ENCODE measurements at regions not wholly inside any gene's neighbourhood (a gene's known extent, or its start where the extent isn't known, plus 50 kb on each side); places are given as distances from the start of the nearest gene placed in this dataset.
"Not testable (repeated sequence)": the region's sequence is repeated elsewhere in the genome, so short reads cannot be mapped to it uniquely, and the experiment has no call there.

DNA sequence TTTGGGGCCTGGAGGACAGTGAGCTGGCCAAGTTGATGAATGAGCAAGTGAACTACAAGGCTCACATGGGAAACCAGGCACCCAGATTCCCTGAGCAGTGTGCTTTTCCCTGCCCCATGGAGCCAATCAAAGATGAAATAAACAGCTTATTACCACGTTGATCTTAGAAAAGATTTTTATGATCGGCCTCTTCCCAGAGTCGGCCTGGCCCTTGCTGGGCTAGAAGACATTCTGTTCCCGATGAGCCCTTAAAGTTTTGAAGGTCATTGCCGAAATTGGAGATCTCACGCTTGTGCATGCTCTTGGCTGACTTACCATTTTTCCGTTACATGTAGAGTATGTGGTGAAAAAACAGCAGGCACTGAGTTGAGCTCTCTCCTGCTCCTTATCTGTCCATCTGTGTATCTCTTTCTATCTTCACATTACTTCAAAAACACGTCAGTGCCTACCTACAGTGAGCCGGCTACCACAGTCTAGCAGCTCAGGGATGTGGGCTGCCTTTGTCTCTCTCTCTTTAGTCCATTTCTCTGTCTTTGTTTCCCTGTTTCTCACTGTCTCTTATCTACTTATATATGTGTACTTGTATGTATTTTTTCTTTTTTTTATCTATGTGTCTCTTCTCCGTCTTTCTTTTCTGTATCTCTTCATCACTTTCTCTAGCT lies 248.8 kb upstream of the USP24 start:
- no peak for DNase-seq

DNA sequence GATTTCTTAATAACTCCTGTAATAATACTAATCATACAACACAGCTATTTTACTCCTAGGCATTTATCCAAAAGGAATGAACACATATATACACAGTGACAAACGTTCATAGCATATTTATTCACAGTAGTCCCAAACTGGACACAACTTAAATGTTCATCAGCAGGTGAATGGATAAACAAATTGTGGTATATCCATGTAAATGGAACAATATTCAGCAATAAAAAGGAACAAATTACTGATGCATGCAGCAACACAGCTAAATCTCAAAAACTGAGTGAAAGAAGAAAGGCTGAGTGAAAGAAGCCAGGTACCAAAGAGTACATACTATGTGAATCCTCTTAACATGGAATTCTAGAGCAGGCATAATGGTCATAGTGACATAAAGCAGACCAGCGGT lies 242.7 kb upstream of the USP24 start:
- DNase-seq = no peak

DNA sequence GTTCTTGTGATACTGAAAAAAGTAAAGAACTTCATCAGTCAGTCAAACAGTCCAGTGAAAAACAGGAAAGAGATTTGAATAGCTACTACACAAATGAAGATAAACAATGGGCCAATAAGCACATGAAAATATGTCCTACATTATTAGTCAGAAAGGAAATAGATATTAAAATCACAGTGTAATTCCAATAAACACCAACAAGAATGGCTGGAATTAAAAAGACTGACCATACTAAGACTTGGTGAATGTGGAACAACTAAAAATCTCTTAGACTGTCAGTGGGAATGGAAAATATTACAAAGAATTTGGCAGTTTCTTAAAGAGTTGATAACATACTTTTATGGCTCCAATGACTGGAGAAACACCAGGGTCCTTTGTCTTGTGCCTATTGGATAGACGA lies 241.8 kb upstream of the USP24 start:
- DNase-seq = no peak

DNA sequence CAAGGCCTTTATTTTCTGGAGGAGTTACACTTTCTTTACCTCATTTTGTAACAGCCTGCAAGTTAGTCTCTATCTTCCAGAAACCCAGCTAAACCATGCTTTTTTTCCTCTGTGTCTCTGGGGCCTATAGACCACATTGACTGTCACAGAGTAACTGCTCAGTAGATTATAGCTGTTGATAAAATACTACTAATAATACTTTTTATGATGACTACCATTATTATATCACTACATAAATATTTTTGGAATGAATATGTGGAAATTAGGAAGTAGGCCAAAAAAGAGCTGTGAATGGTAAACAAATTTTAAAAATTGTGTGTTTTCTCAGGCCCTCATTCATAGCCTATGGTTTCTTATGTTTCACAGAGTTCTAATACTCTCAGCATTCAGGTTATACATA lies 233.1 kb upstream of the USP24 start:
- no peak for DNase-seq

DNA sequence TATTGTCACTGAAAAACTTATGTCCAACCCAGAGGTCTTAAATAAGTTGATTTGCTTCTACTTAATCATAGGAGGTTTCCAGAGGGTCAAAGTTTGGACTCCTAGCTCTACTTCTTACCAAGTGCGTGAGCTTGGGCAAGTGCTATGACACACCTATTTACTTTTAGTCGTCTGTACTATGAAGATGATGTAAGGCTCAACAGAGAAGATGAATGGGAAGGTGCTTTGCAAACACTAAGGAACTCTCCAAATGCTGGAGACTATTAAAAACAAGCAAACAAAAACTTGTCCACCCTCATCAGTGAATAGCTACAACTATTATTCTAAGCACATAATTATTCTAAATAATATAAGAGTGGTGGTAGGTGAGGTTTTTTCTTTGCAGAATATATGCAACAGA lies 232.3 kb upstream of the USP24 start:
- DNase-seq = no peak

DNA sequence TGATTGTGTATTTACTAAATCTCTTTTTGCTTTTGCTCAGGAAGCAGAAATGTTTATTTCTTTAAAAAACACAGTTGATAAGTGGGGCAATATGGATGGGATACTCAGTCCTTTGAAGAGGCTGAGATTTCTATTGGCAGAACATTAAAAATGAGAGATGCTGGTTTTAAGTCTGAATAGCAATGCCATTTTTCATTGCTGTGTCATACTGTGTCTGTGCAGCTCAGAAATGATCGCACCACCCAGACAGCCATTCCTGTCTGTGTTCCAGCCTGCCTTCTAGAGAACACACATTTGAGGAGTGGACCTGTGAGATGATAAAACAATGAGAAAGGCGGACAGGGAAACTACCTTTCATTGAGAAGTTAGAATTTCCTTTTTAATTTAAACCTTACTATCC lies 231.2 kb upstream of the USP24 start:
- no peak for DNase-seq

DNA sequence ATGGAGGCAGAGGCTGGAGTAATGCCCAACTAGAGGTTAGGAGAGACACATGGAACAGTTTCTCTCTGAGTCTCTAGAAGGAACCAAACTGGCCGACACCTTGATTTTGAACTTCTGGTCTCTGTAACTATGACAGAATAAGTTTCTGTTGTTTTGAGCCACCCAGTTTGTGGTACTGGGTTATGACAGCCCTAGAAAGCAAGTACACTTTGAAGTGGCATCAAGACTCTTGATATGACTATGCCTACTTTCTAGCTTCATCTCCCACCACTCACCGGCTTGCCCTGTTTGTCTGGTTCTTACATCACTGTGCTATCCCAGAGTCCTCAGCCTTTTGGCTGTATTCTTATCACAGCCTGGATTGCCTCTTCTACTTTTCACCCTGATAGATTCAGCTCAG lies 230.3 kb upstream of the USP24 start:
- DNase-seq = no peak

DNA sequence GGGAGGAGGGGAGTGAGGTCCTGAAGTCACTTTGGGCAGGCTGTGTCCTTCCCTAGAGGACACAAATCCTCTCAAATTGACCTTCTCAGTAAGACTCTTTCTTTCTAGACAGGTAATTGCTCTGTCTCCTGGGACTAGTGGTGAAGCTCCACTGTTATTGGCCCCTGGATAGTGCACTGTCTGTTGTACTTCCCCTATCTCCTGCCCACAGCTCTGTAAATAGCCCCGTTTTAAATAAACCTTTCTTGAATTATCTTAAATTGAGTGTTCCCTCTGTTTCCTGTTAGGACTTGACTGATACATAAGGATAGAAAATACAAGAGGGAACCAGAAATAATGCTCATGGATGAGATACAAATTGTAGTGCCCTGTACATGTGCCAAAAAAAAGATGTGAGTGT lies 229.5 kb upstream of the USP24 start:
- no peak for DNase-seq

DNA sequence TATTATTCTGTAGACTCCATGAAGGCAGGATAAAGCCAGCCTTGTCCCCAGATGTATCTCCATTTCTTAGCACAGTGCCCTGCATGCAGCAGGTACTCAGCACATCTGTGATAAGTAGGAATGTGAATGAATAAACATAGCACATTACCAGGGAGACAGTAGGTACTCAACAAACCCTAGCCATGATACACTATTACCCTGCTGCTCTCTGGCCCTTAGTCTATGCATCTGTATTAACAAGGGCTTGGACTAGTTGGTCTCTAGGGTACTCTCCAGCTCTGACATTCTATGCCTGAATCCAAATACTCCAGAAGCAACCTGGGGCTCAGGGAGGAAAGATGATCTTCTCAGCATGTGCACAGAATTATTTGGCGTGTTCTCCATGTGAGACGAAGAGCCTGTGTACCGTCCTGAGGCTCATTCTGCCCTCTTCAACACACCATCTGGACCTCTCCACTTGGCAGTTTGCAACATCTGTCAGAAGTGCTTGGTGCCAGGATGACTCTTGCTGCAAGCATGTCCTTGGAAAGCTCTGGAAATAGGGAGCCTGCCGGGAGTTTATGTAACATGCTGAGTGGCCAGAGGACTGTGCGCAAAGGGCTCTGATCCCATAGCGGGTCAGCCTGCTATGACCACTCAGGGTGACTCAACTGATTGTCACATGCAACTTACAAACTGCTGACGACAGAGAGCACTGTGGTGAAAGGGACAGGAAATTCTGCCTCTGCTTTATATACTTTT lies 228.2 kb upstream of the USP24 start:
- no peak for DNase-seq

DNA sequence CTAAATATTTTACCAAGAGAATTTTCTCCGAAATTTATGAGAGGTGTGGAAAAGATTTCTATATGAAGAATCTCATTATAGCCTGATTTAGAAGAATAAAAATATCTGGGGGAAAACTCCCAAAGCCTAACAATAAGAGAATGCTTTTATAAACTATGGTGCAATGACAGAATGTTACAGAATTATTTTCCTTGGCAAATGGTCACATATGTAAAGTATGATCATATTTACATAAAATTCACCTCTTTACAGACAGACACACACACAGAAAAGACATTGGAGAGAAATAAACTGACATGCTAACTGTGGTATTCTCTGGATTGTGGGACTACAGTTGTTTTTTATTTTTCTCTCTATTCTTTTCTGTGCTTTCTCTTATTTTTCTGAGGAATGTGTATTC lies 226.3 kb upstream of the USP24 start:
- DNase-seq = no peak

DNA sequence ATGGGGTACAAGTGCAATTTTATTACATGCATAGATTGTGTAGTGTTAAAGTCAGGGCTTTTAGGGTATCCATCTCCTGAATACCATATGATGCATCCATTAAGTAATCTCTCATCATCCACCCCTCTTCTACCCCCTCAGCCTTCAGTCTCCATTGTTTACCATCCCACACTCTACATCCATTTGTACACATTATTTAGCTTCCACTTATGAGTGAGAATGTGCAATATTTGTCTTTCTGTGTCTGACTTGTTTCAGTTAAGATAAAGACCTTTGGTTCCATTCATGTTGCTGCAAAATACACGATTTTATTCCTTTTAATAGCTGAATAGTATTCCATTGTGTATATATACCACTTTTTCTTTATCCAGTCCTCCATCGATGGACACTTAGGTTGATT lies 222.5 kb upstream of the USP24 start:
- no peak for DNase-seq

DNA sequence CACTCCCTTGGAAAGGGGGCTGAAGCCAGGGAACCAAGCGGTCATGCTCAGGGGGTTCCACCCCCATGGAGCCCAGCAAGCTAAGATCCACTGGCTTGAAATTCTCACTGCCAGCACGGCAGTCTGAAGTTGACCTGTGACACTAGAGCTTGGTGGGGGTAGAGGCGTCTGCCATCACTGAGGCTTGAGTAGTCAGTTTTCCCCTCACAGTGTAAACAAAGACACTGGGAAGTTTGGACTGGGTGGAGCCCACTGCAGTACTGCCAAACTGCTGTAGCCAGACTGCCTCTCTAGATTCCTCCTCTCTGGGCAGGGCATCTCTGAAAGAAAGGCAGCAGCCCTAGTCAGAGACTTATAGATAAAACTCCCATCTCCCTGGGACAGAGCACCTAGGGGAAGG lies 215.6 kb upstream of the USP24 start:
- DNase-seq = not testable (repeated sequence)

DNA sequence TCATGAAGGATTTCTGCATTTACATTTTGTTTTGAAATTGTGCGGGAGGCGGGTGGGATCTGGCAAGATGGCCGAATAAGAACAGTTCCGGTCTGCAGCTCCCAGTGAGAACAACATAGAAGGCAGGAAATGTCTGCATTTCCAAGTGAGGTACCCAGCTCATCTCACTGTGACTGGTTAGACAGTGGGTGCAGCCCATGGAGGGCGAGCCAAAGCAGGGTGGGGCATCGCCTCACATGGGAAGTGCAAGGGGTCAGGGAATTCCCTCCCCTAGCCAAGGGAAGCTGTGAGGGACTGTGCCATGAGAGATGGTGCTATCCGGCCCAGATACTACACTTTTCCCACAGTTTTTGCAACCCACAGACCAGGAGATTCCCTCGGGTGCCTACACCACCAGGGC lies 215.0 kb upstream of the USP24 start:
- DNase-seq = not testable (repeated sequence)

DNA sequence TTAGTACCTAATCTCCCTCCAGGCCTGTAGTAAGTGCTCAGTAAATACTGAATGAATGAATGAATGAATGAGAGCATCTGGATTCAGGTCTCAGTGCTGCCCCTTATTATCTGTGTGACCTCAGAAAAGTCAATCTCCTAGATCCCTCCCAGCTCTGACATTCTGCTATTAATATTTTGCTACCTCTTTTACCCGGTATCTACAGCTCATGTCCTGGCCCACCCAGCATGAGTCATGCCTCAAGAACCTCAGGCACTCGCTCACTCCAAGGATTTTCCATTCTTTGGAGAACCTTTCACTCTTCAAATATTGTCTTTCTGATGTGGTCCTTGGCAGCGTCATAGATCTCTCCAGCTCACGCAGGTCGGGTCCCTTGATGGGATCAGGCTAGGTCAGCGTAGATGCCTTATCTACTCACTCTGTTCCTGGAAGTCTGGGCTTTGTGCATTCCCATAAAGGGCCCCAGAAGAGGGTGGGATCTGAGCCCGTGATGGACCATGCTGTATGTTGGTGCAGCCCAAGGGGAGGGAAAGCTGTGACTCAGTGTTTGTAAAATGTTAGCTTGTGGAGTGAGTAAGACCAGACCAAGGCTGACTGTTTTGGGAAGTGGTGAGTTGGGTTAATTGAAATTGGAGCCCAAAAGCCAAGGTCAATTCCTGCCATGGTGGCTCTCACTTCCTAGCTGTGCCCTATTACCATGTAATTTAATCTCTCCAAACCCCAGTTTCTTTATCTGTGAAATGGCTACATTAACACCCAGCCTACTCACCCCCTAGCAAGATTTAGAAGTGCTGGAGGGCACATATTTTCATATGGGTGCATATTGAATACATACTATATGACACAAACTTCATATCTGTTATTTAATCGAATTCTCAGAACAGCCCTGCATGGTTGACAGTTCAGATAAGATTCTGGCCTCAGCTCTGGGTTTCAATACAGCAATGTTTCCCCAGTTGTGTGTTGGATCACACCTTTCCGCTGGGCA lies 214.1 kb upstream of the USP24 start:
- no peak for DNase-seq

DNA sequence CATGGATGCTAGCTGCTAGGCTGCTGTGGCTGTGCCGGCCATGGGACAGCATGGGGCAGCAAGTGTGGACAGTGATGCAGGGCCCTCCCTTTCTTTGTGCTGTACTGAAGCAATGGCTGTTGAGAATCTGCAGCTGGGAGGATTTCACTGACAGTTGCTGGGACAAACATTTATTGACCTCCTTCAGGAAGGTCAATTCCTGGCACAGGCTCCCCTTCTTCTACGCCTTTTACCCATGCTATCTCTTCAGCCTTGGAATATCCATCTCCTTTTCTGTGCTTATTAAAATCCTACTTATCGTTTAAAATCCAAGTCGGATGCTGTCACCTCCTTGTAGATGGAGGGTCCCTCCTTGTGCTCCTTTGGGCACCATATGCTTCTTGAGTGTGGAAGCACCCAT lies 213.1 kb upstream of the USP24 start:
- no peak for DNase-seq

DNA sequence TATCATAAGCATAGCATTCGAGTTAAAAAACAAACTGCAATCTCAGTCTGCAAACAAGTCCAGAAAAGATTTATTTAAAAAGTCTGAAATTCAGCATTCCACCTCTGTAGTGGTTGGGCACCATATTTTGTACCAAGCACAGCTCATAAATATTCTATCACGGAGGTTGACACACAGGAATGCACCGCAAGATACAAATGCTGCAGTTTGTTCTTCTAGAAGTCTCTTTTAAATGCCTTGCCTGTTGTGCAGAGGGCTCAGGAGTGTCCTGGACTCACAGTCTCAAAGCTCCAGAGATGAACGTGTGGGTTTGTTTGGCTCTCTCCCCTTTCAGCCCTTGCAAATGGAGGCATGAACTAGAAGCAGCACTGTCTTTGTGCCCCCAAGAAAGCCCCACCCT lies 212.4 kb upstream of the USP24 start:
- DNase-seq = no peak

DNA sequence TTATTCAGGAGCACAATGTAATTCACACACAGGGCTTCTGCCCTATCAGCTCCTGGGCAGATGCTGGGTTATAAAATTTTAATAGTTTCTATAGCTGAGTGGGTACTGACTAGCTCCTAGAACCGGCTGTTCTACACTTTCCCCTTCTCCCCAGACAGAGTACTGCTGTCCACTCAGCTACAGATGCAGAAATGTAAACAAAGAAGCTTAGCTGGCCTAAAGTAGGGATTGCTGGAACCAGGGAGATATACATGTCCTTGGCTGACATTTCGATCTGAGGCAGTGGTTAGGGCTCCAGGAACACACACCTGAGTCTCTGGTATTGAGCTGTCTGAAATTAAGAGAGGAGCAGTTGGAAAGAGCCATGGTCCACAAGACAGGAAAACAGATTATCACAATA lies 211.5 kb upstream of the USP24 start:
- DNase-seq = no peak

DNA sequence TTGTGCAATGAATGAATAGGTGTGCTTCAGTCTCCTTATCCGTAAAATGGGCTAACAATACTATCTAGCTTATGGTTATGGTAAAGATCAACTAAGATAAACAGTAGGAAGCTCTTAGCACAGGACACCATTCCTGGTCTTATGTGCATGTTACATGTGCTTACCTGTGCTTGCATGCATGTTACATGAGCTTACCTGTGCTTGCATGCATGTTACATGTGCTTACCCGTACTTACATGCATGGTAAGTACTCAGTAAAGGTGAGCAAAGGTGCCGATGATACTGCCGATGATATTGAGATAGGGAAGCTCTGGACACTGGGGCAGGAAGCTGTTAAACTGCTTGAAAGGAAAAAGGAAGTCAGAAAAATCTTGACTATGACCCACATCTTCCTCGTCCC lies 211.0 kb upstream of the USP24 start:
- DNase-seq = no peak

DNA sequence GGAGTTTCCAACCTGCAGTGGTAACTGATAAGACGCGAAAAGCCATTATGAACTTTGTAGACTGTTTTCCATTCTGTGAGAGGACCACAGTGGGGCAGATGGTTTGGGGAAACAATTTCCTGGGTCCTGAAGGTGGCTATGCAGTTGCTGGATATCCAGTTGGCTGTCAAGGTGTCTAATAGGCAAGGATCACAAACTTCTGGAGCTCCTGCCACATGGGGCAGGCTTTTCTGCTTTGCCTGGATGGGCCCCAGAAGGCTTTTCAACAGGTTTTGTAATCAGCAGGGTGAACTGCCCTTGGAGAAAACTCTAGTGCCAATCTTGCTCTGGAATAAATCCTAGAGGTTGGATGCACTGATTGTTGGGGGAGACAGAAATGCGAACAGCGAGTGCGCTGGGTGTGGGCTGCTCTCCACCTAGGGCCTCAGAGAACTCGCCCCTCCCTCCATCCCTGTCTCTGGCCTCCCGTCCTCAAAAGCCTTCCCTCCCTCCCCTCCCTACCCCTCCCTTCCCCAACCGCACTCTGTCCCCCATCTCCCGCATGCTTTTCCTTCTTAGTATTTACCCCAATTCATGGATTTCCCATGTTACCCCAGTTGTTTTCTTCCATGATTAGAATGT lies 210.3 kb upstream of the USP24 start:
- DNase-seq = no peak

DNA sequence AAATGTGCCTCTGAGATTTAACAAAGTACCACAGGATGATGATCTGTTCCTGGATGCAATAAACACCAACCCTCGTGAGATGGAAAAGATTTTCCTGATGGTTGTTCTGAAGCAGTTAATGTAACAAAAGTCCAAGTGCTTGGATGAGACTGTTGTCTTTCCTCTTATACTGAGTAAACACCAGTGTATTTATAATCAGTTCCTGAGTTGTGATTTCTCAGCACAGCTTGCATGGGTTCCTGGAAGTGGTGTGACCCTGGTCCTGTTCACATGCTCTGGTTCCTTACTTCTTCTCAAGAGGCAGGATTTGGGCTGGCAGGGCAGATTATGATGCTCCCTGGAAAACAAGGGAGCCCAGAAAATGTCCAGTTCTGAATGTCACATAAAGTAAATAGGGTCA lies 208.2 kb upstream of the USP24 start:
- no peak for DNase-seq

DNA sequence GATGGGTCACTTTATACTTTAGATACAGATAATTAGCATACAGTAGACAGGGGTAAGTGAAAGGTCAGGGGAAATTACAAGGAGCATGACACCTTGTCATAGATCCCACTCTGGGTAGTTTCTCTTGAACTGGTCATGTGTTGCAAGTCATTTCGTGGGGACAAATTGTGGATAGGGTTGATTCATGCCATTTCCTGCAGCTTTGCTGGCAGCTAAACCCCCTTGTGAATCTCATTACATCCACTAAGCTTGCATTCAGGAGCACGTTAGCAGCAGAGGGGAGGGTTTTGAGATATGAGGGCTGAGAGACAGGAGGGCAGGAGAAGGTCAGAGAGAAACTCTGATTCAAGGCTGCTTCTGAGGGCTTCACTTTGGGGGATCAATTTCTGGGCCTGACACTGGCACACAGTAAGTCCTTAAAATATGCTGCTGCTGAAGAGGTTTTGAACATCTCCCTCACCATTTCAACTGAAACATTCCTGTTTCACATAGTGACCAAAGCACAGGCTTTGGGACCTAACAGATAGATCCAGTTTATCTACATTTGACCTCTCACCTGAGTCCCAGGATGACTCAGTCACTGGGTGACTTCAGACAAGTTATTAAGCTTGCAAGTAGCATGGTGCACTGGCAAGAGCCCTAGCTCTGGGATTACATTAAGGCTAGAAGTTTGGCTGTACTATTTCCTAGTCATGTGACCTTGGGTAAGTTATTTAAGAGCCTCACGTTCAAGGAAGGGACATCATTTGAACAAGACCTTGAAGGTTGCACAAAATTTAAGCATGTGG lies 206.0 kb upstream of the USP24 start:
- no peak for DNase-seq

DNA sequence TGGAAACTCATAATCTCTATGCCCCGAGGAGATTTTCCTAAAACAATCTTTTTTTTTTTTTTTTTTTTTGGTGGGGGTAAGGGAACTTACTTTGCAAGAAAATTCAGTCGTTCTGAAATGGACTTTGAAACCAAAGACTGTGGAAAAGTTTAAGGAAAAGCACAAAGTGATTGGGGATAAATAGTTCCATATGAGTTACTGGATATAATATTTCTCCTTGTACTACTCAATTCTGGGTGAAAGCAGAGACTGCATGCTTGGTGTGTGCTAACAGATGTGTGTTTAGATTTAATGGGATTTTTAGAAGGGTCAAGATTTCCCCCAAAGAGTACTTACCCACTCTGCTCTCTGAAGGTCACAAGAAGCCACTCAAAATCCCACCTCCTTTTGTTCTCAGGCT lies 204.9 kb upstream of the USP24 start:
- no peak for DNase-seq

All from GDM1 (cell line).